Left ventricle myocardium inferior (tissue), 1 donor: ENCODE measurements at regions not wholly inside any gene's neighbourhood (a gene's known extent, or its start where the extent isn't known, plus 50 kb on each side); places are given as distances from the start of the nearest gene placed in this dataset.

Experiments used
- DNase-seq: peaks from one replicate; pipeline ENCODE4 v3.0.0-alpha.2; 2020
- H3K27ac ChIP-seq: fragments of 200-600 bp; replicated peaks from 2 replicates; pipeline ENCODE4 v1.8.0; 2021
- H3K27me3 ChIP-seq: fragments of 200-600 bp; 2 replicates; pipeline ENCODE4 v1.8.0; 2021; ENCODE audit warnings: low read depth
- H3K36me3 ChIP-seq: fragments of 200-600 bp; 2 replicates; pipeline ENCODE4 v1.8.0; 2021
- H3K4me1 ChIP-seq: fragments of 200-600 bp; 2 replicates; pipeline ENCODE4 v1.8.0; 2021
- H3K4me3 ChIP-seq: fragments of 200-600 bp; 2 replicates; pipeline ENCODE4 v1.8.0; 2021; ENCODE audit warnings: mild to moderate bottlenecking, moderate library complexity
- H3K9me3 ChIP-seq: fragments of 200-600 bp; replicated peaks from 2 replicates; pipeline ENCODE4 v1.8.0; 2021
- intact Hi-C: fragments of 100-400 bp; cut with micrococcal nuclease; formaldehyde crosslinking; loops from one replicate; pipeline ENCODE4 v1.11.0; 2022
- TF ChIP-seq, protein P1 (sequence below): fragments of 200-600 bp; IDR thresholded peaks from 2 replicates; pipeline ENCODE4 v1.8.0; 2021; ENCODE audit warnings: antibody characterized with exemption, mild to moderate bottlenecking, borderline replicate concordance
- donor health status: DM: no; HTN: yes; CAD: no; lungs with severe emphysema.

DNA sequence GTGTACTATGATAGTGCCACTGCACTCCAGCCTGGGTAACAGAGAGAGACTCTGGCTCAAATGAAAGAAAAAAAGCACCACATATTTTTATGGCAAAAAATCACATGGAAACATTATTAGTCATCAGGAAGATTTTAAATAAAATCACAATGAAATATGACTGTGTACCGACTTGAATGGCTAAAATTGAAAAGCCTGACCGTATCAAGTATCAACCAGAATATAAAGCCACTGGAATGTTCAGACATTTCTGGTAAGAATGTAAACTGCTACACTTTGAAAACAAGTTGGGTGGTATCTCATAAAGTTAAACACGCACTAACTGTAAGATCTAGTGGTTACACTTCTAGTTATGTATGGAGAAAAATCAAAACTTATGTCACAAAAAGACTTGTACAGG is 306.7 kb upstream of the MBL2 start:
- intact Hi-C loops = no loop called here
- no peak overlapping the region for H3K4me3 ChIP-seq
- DNase-seq = no peak
- peaks cover 17% of the 10 kb centered on the region for H3K9me3 ChIP-seq
- H3K36me3 ChIP-seq = no peaks in the 10 kb centered on the region
- H3K27me3 ChIP-seq = no peaks in the 10 kb centered on the region
- TF ChIP-seq, protein P1, sequence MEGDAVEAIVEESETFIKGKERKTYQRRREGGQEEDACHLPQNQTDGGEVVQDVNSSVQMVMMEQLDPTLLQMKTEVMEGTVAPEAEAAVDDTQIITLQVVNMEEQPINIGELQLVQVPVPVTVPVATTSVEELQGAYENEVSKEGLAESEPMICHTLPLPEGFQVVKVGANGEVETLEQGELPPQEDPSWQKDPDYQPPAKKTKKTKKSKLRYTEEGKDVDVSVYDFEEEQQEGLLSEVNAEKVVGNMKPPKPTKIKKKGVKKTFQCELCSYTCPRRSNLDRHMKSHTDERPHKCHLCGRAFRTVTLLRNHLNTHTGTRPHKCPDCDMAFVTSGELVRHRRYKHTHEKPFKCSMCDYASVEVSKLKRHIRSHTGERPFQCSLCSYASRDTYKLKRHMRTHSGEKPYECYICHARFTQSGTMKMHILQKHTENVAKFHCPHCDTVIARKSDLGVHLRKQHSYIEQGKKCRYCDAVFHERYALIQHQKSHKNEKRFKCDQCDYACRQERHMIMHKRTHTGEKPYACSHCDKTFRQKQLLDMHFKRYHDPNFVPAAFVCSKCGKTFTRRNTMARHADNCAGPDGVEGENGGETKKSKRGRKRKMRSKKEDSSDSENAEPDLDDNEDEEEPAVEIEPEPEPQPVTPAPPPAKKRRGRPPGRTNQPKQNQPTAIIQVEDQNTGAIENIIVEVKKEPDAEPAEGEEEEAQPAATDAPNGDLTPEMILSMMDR = no peak
- no peak overlapping the region for H3K27ac ChIP-seq
- H3K4me1 ChIP-seq = no peaks in the 10 kb centered on the region

DNA sequence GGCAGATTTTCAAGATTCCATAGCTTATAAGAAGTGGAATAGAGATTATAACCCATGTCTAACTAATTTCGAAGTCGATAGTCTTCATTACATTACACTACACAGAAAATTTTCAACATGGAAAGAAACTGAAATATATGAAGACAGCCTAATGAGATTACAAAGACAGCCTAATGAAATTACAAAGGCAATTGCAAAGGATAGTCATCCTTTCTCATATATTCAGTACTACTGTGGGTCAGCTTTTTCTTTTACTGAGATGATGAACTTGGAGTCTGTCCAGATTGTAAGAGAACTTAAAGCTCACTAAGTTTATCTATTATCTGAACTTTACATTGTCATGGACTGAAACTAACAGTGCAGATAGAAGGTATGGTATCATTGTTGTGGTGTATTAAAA is 304.4 kb upstream of the MBL2 start:
- Histone ChIP-seq H3K27me3 (no peaks in the 10 kb centered on the region), H3K9me3 (peaks cover 7% of the 10 kb centered on the region), H3K36me3 (no peaks in the 10 kb centered on the region), H3K4me3 (no peak overlapping the region), H3K4me1 (no peaks in the 10 kb centered on the region), H3K27ac (no peak overlapping the region)
- intact Hi-C loops = no loop called here
- DNase-seq = no peak
- TF ChIP-seq, protein P1 = no peak

DNA sequence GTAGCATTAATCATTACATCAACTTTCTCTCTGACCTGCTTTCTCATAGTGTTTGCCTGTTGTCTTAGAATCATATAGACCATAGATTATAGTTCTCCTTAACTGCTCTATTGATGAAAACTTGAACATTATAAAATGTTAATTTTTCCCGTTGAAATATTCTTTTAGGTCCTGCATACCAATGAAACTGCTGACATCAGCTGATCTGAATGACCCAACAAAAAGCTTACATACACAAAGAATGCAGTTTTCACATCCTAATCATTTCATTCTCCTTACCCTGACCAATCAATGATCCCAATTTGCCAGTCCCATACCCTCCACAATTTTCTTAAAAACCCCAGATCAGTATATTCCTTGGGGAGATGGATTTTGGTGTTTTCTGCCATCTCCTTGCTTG is 302.9 kb upstream of the MBL2 start:
- intact Hi-C loops = no loop called here

DNA sequence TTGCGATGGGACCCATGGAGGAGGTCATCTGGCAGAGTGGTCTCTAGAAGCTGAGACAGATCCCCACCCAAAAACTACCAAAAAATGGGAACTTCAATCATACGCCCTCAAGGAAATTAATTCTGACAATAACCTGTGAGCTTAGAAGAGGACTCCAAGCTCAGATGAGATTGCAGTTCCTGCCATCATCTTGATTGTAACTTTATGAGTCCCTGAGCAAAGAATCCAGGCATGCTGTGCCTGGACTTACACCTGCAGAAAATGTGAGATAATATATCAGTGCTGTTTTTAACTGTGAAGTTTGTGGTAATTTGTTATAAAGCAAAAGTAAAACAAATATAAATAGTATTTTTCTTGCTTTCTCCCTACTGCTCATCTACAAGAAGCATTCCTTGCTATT is 299.6 kb upstream of the MBL2 start:
- intact Hi-C loops = no loop called here
- Histone ChIP-seq H3K27ac (no peak overlapping the region), H3K9me3 (no peaks in the 10 kb centered on the region), H3K4me1 (no peaks in the 10 kb centered on the region), H3K36me3 (no peaks in the 10 kb centered on the region), H3K27me3 (no peaks in the 10 kb centered on the region), H3K4me3 (no peak overlapping the region)
- no peak for DNase-seq
- TF ChIP-seq, protein P1 = no peak

More for the DNA sequence above, 302.9 kb upstream of the MBL2 start:
- no peaks in the 10 kb centered on the region for H3K4me1 ChIP-seq
- H3K27me3 ChIP-seq = no peaks in the 10 kb centered on the region
- H3K9me3 ChIP-seq = no peaks in the 10 kb centered on the region
- H3K27ac ChIP-seq = no peak overlapping the region
- TF ChIP-seq, protein P1 = no peak
- no peaks in the 10 kb centered on the region for H3K36me3 ChIP-seq
- H3K4me3 ChIP-seq = no peak overlapping the region
- DNase-seq = no peak

DNA sequence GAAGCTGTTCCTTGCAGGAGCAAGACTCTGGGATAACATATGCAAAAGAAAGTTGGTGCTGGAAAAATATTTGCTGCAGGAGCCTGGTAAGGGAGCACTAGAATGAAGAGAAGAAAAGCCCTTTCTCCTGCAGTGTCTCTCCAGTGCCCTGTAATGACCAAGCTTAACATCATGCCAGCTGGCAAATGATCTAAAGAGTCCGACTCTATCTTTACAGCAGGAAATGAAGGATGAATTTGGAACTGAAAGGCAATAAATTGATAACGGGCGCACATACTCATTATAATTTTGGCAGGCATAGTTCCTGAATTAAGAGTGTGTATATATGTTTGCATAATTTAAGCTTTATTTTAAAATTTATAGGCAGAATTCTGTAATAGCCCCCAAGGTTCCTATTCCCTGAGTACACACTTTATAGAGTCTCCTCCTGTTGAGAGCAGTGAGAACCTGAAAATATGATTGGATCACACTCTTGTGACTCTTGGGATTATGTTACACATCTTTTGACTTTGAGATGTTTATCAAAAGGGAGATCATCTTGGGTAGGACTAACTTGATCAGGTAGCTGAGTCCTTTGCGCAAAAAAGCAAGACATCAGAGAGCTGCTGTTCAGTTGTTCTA is 299.0 kb upstream of the MBL2 start:
- no peaks in the 10 kb centered on the region for H3K36me3 ChIP-seq
- H3K27me3 ChIP-seq = no peaks in the 10 kb centered on the region
- H3K27ac ChIP-seq = no peak overlapping the region
- TF ChIP-seq, protein P1 = no peak
- intact Hi-C loops = no loop called here
- DNase-seq = no peak
- no peaks in the 10 kb centered on the region for H3K4me1 ChIP-seq
- no peak overlapping the region for H3K4me3 ChIP-seq
- H3K9me3 ChIP-seq = no peaks in the 10 kb centered on the region
